Neural cell (in vitro differentiated cells): ENCODE measurements at regions not wholly inside any gene's neighbourhood (a gene's known extent, or its start where the extent isn't known, plus 50 kb on each side); places are given as distances from the start of the nearest gene placed in this dataset.

Experiments used
- H2AFZ ChIP-seq: fragments of 200-600, 300-800 bp; sonication (generic), shearing (Covaris generic); 2 replicates; pipeline ENCODE4 v1.6.0; 2014; ENCODE audit warnings: low read depth, mild to moderate bottlenecking, antibody characterized with exemption, low read length, moderate library complexity
- H3F3A ChIP-seq: fragments of 200-600 bp; shearing (Covaris generic); 2 replicates; pipeline ENCODE4 v1.6.1; 2016; ENCODE audit warnings: mild to moderate bottlenecking, moderate library complexity, mixed read lengths, antibody characterized with exemption, low read length; ENCODE audit not compliant: insufficient read depth, poor library complexity, severe bottlenecking
- H3K27ac ChIP-seq: fragments of 200-600, 300-800 bp; sonication (generic), shearing (Covaris generic); 2 replicates; pipeline ENCODE4 v1.5.1; 2014; ENCODE audit warnings: mild to moderate bottlenecking, low read length, moderate library complexity
- H3K27me3 ChIP-seq: fragments of 300-800, 200-600 bp; sonication (generic), shearing (Covaris generic); 2 replicates; pipeline ENCODE4 v1.6.0; 2014; ENCODE audit warnings: mild to moderate bottlenecking, low read depth, low read length, moderate library complexity; ENCODE audit not compliant: insufficient read depth
- H3K36me3 ChIP-seq: fragments of 300-800, 200-600 bp; sonication (generic), shearing (Covaris generic); 2 replicates; pipeline ENCODE4 v1.5.1; 2014; ENCODE audit warnings: mild to moderate bottlenecking, antibody characterized with exemption, low read length, moderate library complexity; ENCODE audit not compliant: insufficient read depth
- H3K4me2 ChIP-seq: fragments of 300-800, 200-600 bp; sonication (generic), shearing (Covaris generic); 2 replicates; pipeline ENCODE4 v1.6.0; 2014; ENCODE audit warnings: mild to moderate bottlenecking, low read length
- H3K4me3 ChIP-seq: fragments of 300-800, 200-600 bp; sonication (generic), shearing (Covaris generic); 2 replicates; pipeline ENCODE4 v1.5.1; 2014; ENCODE audit warnings: mild to moderate bottlenecking, low read length, moderate library complexity
- H3K79me2 ChIP-seq: fragments of 200-600 bp; shearing (Covaris generic); replicated peaks from 2 replicates; pipeline ENCODE4 v1.6.0; 2014; ENCODE audit warnings: mild to moderate bottlenecking, low read length, moderate library complexity; ENCODE audit not compliant: insufficient read depth
- H3K9ac ChIP-seq: fragments of 300-800, 200-600 bp; sonication (generic), shearing (Covaris generic); 2 replicates; pipeline ENCODE4 v1.6.1; 2016; ENCODE audit warnings: mild to moderate bottlenecking, low read length, mixed read lengths
- H3K9me2 ChIP-seq: fragments of 200-600 bp; shearing (Covaris generic); 2 replicates; pipeline ENCODE4 v1.6.1; 2016; ENCODE audit warnings: mild to moderate bottlenecking, low read length, mixed read lengths; ENCODE audit not compliant: insufficient read depth
- H3K9me3 ChIP-seq: fragments of 200-600, 300-800 bp; sonication (generic), shearing (Covaris generic); 2 replicates; pipeline ENCODE4 v1.6.1; 2016; ENCODE audit warnings: mild to moderate bottlenecking, mixed run types, low read length, moderate library complexity, mixed read lengths
- H4K20me1 ChIP-seq: fragments of 200-600 bp; shearing (Covaris generic); 2 replicates; pipeline ENCODE4 v1.6.1; 2016; ENCODE audit warnings: mild to moderate bottlenecking, mixed run types; ENCODE audit not compliant: insufficient read depth
- CTCF ChIP-seq: fragments of 450-650 bp; IDR thresholded peaks from 2 replicates; pipeline ENCODE4 v1.5.1; 2014; ENCODE audit warnings: antibody characterized with exemption, mild to moderate bottlenecking, moderate library complexity; ENCODE audit not compliant: poor library complexity, severe bottlenecking
- EP300 ChIP-seq: fragments of 450-650 bp; conservative IDR thresholded peaks from 2 replicates; pipeline ENCODE4 v1.6.1; 2014; ENCODE audit warnings: antibody characterized with exemption, mild to moderate bottlenecking, moderate library complexity; ENCODE audit not compliant: poor library complexity, severe bottlenecking
- EZH2 ChIP-seq: fragments of 200-600, 300-800 bp; shearing (Covaris generic), sonication (generic); IDR thresholded peaks from 2 replicates; pipeline ENCODE4 v1.6.1; 2014; ENCODE audit warnings: antibody characterized with exemption, low read length, borderline replicate concordance, mild to moderate bottlenecking; ENCODE audit not compliant: insufficient read depth, poor library complexity, severe bottlenecking
- MXI1 ChIP-seq: fragments of 450-650 bp; conservative IDR thresholded peaks from 2 replicates; pipeline ENCODE4 v1.6.1; 2014; ENCODE audit warnings: antibody characterized with exemption, mild to moderate bottlenecking; ENCODE audit not compliant: poor library complexity, severe bottlenecking
- POLR2AphosphoS5 ChIP-seq: IDR thresholded peaks from 2 replicates; pipeline ENCODE4 v1.6.1; 2012
- RAD21 ChIP-seq: fragments of 450-650 bp; conservative IDR thresholded peaks from 2 replicates; pipeline ENCODE4 v1.6.1; 2014; ENCODE audit warnings: antibody characterized with exemption, mild to moderate bottlenecking, moderate library complexity
- REST ChIP-seq: IDR thresholded peaks from 2 replicates; pipeline ENCODE4 v1.6.1; 2012; ENCODE audit warnings: borderline replicate concordance
- SMC3 ChIP-seq: fragments of 450-650 bp; conservative IDR thresholded peaks from 2 replicates; pipeline ENCODE4 v1.6.1; 2014; ENCODE audit warnings: antibody characterized with exemption, mild to moderate bottlenecking, moderate library complexity; ENCODE audit not compliant: poor library complexity
- TAF1 ChIP-seq: IDR thresholded peaks from 2 replicates; pipeline ENCODE4 v1.6.1; 2012; ENCODE audit warnings: low read depth

GRCh38 chr9:129418451-129418850 is 202.4 kb downstream of the C9orf50 start:
- Histone ChIP-seq H3K9me3 (no peaks in the 10 kb centered on the region), H3K4me2 (no peak overlapping the region), H3F3A (no peaks in the 10 kb centered on the region), H4K20me1 (no peaks in the 10 kb centered on the region), H2AFZ (no peak overlapping the region), H3K9ac (no peak overlapping the region), H3K36me3 (no peaks in the 10 kb centered on the region), H3K4me3 (no peak overlapping the region), H3K9me2 (no peaks in the 10 kb centered on the region), H3K79me2 (no peaks in the 10 kb centered on the region), H3K27ac (no peak overlapping the region), H3K27me3 (no peaks in the 10 kb centered on the region)
- TF ChIP-seq CTCF (no peak), EP300 (no peak), REST (no peak), EZH2 (no peak), MXI1 (no peak), POLR2AphosphoS5 (no peak), TAF1 (no peak), SMC3 (no peak), RAD21 (no peak)

GRCh38 chr9:129416821-129417539 is 203.9 kb downstream of the C9orf50 start:
- no peak for TF ChIP-seq EZH2
- TF ChIP-seq RAD21, result no peak
- no peak for TF ChIP-seq SMC3
- no peak for TF ChIP-seq TAF1
- no peak for TF ChIP-seq REST
- no peak for TF ChIP-seq POLR2AphosphoS5
- no peak for TF ChIP-seq CTCF
- TF ChIP-seq MXI1, result no peak
- TF ChIP-seq EP300, result no peak
- H4K20me1 ChIP-seq, result no peaks in the 10 kb centered on the region
- no peaks in the 10 kb centered on the region for H3K9me2 ChIP-seq
- H3K4me3 ChIP-seq, result no peak overlapping the region
- no peak overlapping the region for H2AFZ ChIP-seq
- no peaks in the 10 kb centered on the region for H3K79me2 ChIP-seq
- no peaks in the 10 kb centered on the region for H3K27me3 ChIP-seq
- no peak overlapping the region for H3K27ac ChIP-seq
- H3F3A ChIP-seq, result peaks cover 4% of the 10 kb centered on the region
- no peaks in the 10 kb centered on the region for H3K9me3 ChIP-seq
- H3K9ac ChIP-seq, result no peak overlapping the region
- no peak overlapping the region for H3K4me2 ChIP-seq
- no peaks in the 10 kb centered on the region for H3K36me3 ChIP-seq
